Panc1 (cell line): ENCODE measurements at regions not wholly inside any gene's neighbourhood (a gene's known extent, or its start where the extent isn't known, plus 50 kb on each side); places are given as distances from the start of the nearest gene placed in this dataset.

ENCODE experiments used
- ATAC-seq: fragments of 200-7000 bp; cut with Tn5 transposase; 2 replicates; pipeline ENCODE4 v1.9.1; 2020; ENCODE audit warnings: mild to moderate bottlenecking, moderate library complexity
- BruUV-seq: library from RNA; stranded (reverse); fragments of 400-500 nt; replicated peaks from 2 replicates; lab custom pipeline; 2021; lab: Mats Ljungman, UMichigan
- CTCF ChIA-PET: fragments of 300-600 bp; sonication (Branson Sonifier 250); formaldehyde crosslinking; loops from one replicate; lab custom pipeline; 2022; ENCODE audit warnings: antibody characterized with exemption; lab: Charles Lee
- POLR2A ChIA-PET: fragments of 300-600 bp; sonication (Branson Sonifier 250); formaldehyde crosslinking; loops from one replicate; lab custom pipeline; 2022; ENCODE audit warnings: antibody characterized with exemption; lab: Charles Lee
- DNase-seq: peaks from one replicate; pipeline ENCODE4 v3.0.0-alpha.2; 2010; ENCODE audit warnings: low read depth, low spot score
- H3K27ac ChIP-seq: 2 replicates; pipeline ENCODE4 v1.5.1; 2011; ENCODE audit warnings: mild to moderate bottlenecking, low read length, inconsistent platforms
- H3K27me3 ChIP-seq: fragments of 200-500 bp; sonication (Bioruptor generic); 2 replicates; pipeline ENCODE4 v1.6.0; 2014; ENCODE audit warnings: low read length, inconsistent platforms; ENCODE audit not compliant: control insufficient read depth, insufficient read depth
- H3K36me3 ChIP-seq: fragments of 200-500 bp; sonication (Bioruptor generic); 2 replicates; pipeline ENCODE4 v1.5.1; 2014; ENCODE audit warnings: inconsistent platforms, mild to moderate bottlenecking, low read length, moderate library complexity; ENCODE audit not compliant: control insufficient read depth, insufficient read depth
- H3K4me1 ChIP-seq: 2 replicates; pipeline ENCODE4 v1.5.1; 2011; ENCODE audit warnings: inconsistent platforms, mild to moderate bottlenecking, low read length, moderate library complexity; ENCODE audit not compliant: control insufficient read depth, insufficient read depth
- H3K4me3 ChIP-seq, 2 experiments: 2 replicates each; pipeline ENCODE4 v1.5.1; 2011 to 2012; ENCODE audit warnings: low read depth in 2 of 2, low read length in 2 of 2, mild to moderate bottlenecking in 2 of 2, inconsistent platforms in 1 of 2, moderate library complexity in 1 of 2
- H3K9me3 ChIP-seq: fragments of 200-500 bp; sonication (Bioruptor generic); 2 replicates; pipeline ENCODE4 v1.5.1; 2014; ENCODE audit warnings: low read depth, mild to moderate bottlenecking, inconsistent platforms, low read length, moderate library complexity; ENCODE audit not compliant: control insufficient read depth, insufficient read depth
- POLR2AphosphoS5 ChIP-seq: IDR thresholded peaks from 2 replicates; pipeline ENCODE4 v1.6.1; 2012; ENCODE audit warnings: mild to moderate bottlenecking, low read depth, low read length, moderate library complexity
- SIN3A ChIP-seq: IDR thresholded peaks from 2 replicates; pipeline ENCODE4 v1.6.1; 2012; ENCODE audit warnings: low read depth, mild to moderate bottlenecking, low read length, moderate library complexity, borderline replicate concordance; ENCODE audit not compliant: insufficient read depth
- TCF7L2 ChIP-seq: IDR thresholded peaks from 2 replicates; pipeline ENCODE4 v1.6.1; 2011; ENCODE audit warnings: mild to moderate bottlenecking, low read depth, low read length, inconsistent platforms
- in situ Hi-C: cut with HindIII; loops from 2 replicates; pipeline ENCODE4 v1.10.0; 2016; ENCODE audit warnings: low sequenced_read_pairs, low pct_unique_long_range_greater_than_20kb
- intact Hi-C: fragments of 100-400 bp; cut with micrococcal nuclease; formaldehyde crosslinking; loops from one replicate; pipeline ENCODE4 v1.10.0; 2022; ENCODE audit not compliant: unreplicated experiment
- TF ChIP-seq, protein P1 (sequence below): fragments of 450-650 bp; IDR thresholded peaks from 2 replicates; pipeline ENCODE4 v1.5.1; 2017; ENCODE audit warnings: mild to moderate bottlenecking
- TF ChIP-seq, protein P2 (sequence below), 2 experiments: IDR thresholded peaks; 2 replicates each; pipeline ENCODE4 v1.6.1; 2011 to 2012; ENCODE audit warnings: low read depth in 2 of 2, control low read depth in 1 of 2, low read length in 1 of 2, mild to moderate bottlenecking in 1 of 2, moderate library complexity in 1 of 2; ENCODE audit not compliant: insufficient read depth in 1 of 2

DNA sequence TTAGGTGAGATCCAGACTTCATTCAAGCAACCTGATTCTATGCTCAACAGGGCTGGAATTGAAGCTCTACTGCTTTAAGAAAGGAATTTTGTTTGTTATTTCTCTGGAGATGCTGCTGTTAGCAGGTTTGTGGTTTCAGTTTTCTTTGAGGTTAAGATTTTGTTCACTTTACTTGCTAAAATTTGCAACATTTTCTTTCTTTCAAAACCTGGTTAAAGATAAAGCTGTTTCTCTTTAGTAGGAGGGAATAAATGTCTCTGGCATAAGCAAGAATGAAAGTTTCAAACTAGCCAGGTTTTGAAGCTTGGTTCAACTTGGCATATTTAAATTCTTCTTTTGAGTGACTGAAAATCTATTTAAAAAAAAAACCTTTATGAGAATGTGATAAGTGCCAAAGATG, 660.6 kb upstream of the NR3C2 start:
- POLR2A ChIA-PET = no interaction called here
- no TSS peak for BruUV-seq

DNA sequence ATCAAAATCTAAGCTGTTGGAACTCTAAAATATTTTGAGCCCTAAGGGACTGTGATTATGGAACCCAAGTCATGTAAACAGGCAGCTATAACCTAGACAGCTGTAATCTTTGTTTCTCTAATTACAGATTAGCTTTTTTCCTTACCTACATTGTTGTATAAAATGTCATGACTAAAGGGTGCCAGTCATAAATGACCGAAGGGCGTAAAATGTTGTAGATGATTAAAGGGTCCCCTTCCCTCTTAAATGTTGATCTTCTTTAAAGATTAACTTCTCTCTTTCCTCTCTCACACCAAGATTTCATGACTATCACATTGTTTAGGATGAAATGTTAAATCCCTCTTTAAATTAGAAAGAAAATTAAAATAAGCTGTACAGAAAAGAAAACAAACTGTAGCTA, 659.4 kb upstream of the NR3C2 start:
- Histone ChIP-seq H3K9me3 (no peaks in the 10 kb centered on the region), H3K27ac (no peak overlapping the region), H3K36me3 (no peaks in the 10 kb centered on the region), H3K4me1 (no peaks in the 10 kb centered on the region), H3K27me3 (no peaks in the 10 kb centered on the region), H3K4me3 (no peak overlapping the region)
- ChIA-PET CTCF (interaction anchor here (0.6 kb wide), 1 partner anchor 1083 kb away, joined by 3 read pairs; no protein-coding TSS in a partner anchor), POLR2A (no interaction called here)
- in situ Hi-C loops (no loop called here), intact Hi-C loops (no loop called here)
- TF ChIP-seq POLR2AphosphoS5 (no peak), TCF7L2 (no peak), SIN3A (no peak)
- TF ChIP-seq, protein P1, sequence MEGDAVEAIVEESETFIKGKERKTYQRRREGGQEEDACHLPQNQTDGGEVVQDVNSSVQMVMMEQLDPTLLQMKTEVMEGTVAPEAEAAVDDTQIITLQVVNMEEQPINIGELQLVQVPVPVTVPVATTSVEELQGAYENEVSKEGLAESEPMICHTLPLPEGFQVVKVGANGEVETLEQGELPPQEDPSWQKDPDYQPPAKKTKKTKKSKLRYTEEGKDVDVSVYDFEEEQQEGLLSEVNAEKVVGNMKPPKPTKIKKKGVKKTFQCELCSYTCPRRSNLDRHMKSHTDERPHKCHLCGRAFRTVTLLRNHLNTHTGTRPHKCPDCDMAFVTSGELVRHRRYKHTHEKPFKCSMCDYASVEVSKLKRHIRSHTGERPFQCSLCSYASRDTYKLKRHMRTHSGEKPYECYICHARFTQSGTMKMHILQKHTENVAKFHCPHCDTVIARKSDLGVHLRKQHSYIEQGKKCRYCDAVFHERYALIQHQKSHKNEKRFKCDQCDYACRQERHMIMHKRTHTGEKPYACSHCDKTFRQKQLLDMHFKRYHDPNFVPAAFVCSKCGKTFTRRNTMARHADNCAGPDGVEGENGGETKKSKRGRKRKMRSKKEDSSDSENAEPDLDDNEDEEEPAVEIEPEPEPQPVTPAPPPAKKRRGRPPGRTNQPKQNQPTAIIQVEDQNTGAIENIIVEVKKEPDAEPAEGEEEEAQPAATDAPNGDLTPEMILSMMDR = no peak
- TF ChIP-seq, protein P2, sequence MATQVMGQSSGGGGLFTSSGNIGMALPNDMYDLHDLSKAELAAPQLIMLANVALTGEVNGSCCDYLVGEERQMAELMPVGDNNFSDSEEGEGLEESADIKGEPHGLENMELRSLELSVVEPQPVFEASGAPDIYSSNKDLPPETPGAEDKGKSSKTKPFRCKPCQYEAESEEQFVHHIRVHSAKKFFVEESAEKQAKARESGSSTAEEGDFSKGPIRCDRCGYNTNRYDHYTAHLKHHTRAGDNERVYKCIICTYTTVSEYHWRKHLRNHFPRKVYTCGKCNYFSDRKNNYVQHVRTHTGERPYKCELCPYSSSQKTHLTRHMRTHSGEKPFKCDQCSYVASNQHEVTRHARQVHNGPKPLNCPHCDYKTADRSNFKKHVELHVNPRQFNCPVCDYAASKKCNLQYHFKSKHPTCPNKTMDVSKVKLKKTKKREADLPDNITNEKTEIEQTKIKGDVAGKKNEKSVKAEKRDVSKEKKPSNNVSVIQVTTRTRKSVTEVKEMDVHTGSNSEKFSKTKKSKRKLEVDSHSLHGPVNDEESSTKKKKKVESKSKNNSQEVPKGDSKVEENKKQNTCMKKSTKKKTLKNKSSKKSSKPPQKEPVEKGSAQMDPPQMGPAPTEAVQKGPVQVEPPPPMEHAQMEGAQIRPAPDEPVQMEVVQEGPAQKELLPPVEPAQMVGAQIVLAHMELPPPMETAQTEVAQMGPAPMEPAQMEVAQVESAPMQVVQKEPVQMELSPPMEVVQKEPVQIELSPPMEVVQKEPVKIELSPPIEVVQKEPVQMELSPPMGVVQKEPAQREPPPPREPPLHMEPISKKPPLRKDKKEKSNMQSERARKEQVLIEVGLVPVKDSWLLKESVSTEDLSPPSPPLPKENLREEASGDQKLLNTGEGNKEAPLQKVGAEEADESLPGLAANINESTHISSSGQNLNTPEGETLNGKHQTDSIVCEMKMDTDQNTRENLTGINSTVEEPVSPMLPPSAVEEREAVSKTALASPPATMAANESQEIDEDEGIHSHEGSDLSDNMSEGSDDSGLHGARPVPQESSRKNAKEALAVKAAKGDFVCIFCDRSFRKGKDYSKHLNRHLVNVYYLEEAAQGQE (IDR thresholded peaks at IDR 0.05; ENCODE audit: insufficient read depth in 1 of 2, low read depth in 2 of 2, low read length in 1 of 2) = no peak
- no TSS peak for BruUV-seq
- ATAC-seq (no peak), DNase-seq (no peak)

More for the DNA sequence above, 660.6 kb upstream of the NR3C2 start:
- ATAC-seq = no peak
- H3K4me1 ChIP-seq = no peaks in the 10 kb centered on the region
- no peaks in the 10 kb centered on the region for H3K27me3 ChIP-seq
- no peaks in the 10 kb centered on the region for H3K36me3 ChIP-seq
- H3K27ac ChIP-seq = no peak overlapping the region
- TF ChIP-seq TCF7L2 (no peak), POLR2AphosphoS5 (no peak), SIN3A (no peak)
- TF ChIP-seq, protein P1 = no peak
- TF ChIP-seq, protein P2 (IDR thresholded peaks at IDR 0.05; ENCODE audit: insufficient read depth in 1 of 2, low read depth in 2 of 2, low read length in 1 of 2) = no peak
- no peak overlapping the region for H3K4me3 ChIP-seq
- H3K9me3 ChIP-seq = no peaks in the 10 kb centered on the region
- in situ Hi-C loops (no loop called here), intact Hi-C loops (no loop called here)
- CTCF ChIA-PET = no interaction called here
- no peak for DNase-seq
